Retina (tissue), 1 donor: ENCODE measurements at regions not wholly inside any gene's neighbourhood (a gene's known extent, or its start where the extent isn't known, plus 50 kb on each side); places are given as distances from the start of the nearest gene placed in this dataset.

ENCODE experiments used
- DNase-seq: peaks from one replicate; pipeline ENCODE4 v3.0.0-alpha.2; 2016

- DNase-seq: no peak
Measured at GRCh38 chr5:3006526-3006925, 255.0 kb upstream of the IRX2 start.

- DNase-seq: no peak
Measured at GRCh38 chr5:3004361-3005080, 253.0 kb upstream of the IRX2 start.

GRCh38 chr5:3002230-3002629, 250.8 kb upstream of the IRX2 start:
- DNase-seq: no peak

GRCh38 chr5:3000631-3001030, 249.2 kb upstream of the IRX2 start:
- no peak for DNase-seq

- DNase-seq: no peak
Measured at GRCh38 chr5:2999926-3000325, 248.4 kb upstream of the IRX2 start.

- DNase-seq: peak; percentile 38
Measured at GRCh38 chr5:2998106-2998505, 246.6 kb upstream of the IRX2 start.

- DNase-seq: peak; percentile 26
Measured at GRCh38 chr5:2997179-2997578, 245.7 kb upstream of the IRX2 start.

- no peak for DNase-seq
Measured at GRCh38 chr5:2996687-2997086, 245.2 kb upstream of the IRX2 start.

GRCh38 chr5:2996248-2996647, 244.8 kb upstream of the IRX2 start:
- no peak for DNase-seq

GRCh38 chr5:2995667-2996066, 244.2 kb upstream of the IRX2 start:
- DNase-seq: no peak

- DNase-seq: no peak
Measured at GRCh38 chr5:2995035-2995434, 243.6 kb upstream of the IRX2 start.

- no peak for DNase-seq
Measured at GRCh38 chr5:2993771-2994170, 242.3 kb upstream of the IRX2 start.

GRCh38 chr5:2993301-2993700, 241.8 kb upstream of the IRX2 start:
- DNase-seq: no peak

- no peak for DNase-seq
Measured at GRCh38 chr5:2992806-2993205, 241.3 kb upstream of the IRX2 start.

- no peak for DNase-seq
Measured at GRCh38 chr5:2991884-2992283, 240.4 kb upstream of the IRX2 start.

GRCh38 chr5:2989517-2989916, 238.0 kb upstream of the IRX2 start:
- no peak for DNase-seq

- DNase-seq: no peak
Measured at GRCh38 chr5:2986301-2986700, 234.8 kb upstream of the IRX2 start.

GRCh38 chr5:2985718-2986117, 234.2 kb upstream of the IRX2 start:
- no peak for DNase-seq

GRCh38 chr5:2983583-2984300, 232.3 kb upstream of the IRX2 start:
- DNase-seq: no peak

- DNase-seq: no peak
Measured at GRCh38 chr5:2981652-2982051, 230.2 kb upstream of the IRX2 start.

GRCh38 chr5:2981035-2981434, 229.6 kb upstream of the IRX2 start:
- DNase-seq: no peak

- DNase-seq: peak; percentile 28
Measured at GRCh38 chr5:2960294-2960693, 208.8 kb upstream of the IRX2 start.

- DNase-seq: no peak
Measured at GRCh38 chr5:2958976-2959375, 207.5 kb upstream of the IRX2 start.

- no peak for DNase-seq
Measured at GRCh38 chr5:2948875-2949274, 197.4 kb upstream of the IRX2 start.

GRCh38 chr5:2946315-2946714, 194.8 kb upstream of the IRX2 start:
- DNase-seq: no peak
